G401 (cell line): ENCODE measurements at regions not wholly inside any gene's neighbourhood (a gene's known extent, or its start where the extent isn't known, plus 50 kb on each side); places are given as distances from the start of the nearest gene placed in this dataset.
"Not testable (repeated sequence)": the region's sequence is repeated elsewhere in the genome, so short reads cannot be mapped to it uniquely, and the experiment has no call there.

Experiments used
- DNase-seq: peaks from one replicate; pipeline ENCODE4 v3.0.0-alpha.2; 2015; ENCODE audit warnings: low spot score
- in situ Hi-C: cut with HindIII; loops from 2 replicates; pipeline ENCODE4 v1.10.0; 2016; ENCODE audit warnings: low sequenced_read_pairs, mixed read lengths

- DNase-seq = no peak
- in situ Hi-C loops = no loop called here
Observed at GRCh38 chr7:65317372-65317771, 56.3 kb upstream of the ZNF92 start.

- DNase-seq = no peak
- in situ Hi-C loops = no loop called here
Observed at GRCh38 chr7:65310761-65311160, 62.9 kb upstream of the ZNF92 start.

GRCh38 chr7:65308300-65308678, 65.4 kb upstream of the ZNF92 start:
- DNase-seq = no peak
- in situ Hi-C loops = no loop called here

- in situ Hi-C loops = no loop called here
- peak; percentile 85 for DNase-seq
Observed at GRCh38 chr7:65307651-65308299, 65.9 kb upstream of the ZNF92 start.

GRCh38 chr7:65304175-65304574, 69.5 kb upstream of the ZNF92 start:
- in situ Hi-C loops = no loop called here
- no peak for DNase-seq

GRCh38 chr7:65302883-65303282, 70.8 kb upstream of the ZNF92 start:
- no peak for DNase-seq
- in situ Hi-C loops = no loop called here

- no peak for DNase-seq
- in situ Hi-C loops = no loop called here
Observed at GRCh38 chr7:65301007-65301406, 72.6 kb upstream of the ZNF92 start.

GRCh38 chr7:65295409-65295808, 78.2 kb upstream of the ZNF92 start:
- in situ Hi-C loops = no loop called here
- no peak for DNase-seq

GRCh38 chr7:65290340-65290739, 83.3 kb upstream of the ZNF92 start:
- in situ Hi-C loops, DNase-seq: not testable (repeated sequence)

GRCh38 chr7:65287023-65287422, 86.6 kb upstream of the ZNF92 start:
- in situ Hi-C loops = no loop called here
- no peak for DNase-seq

- in situ Hi-C loops = no loop called here
- DNase-seq = no peak
Observed at GRCh38 chr7:65285906-65286864, 87.5 kb upstream of the ZNF92 start.

- in situ Hi-C loops, DNase-seq: not testable (repeated sequence)
Observed at GRCh38 chr7:65285241-65285640, 88.4 kb upstream of the ZNF92 start.

- no peak for DNase-seq
- in situ Hi-C loops = no loop called here
Observed at GRCh38 chr7:65279795-65280194, 93.9 kb upstream of the ZNF92 start.

GRCh38 chr7:65276822-65277221, 96.8 kb upstream of the ZNF92 start:
- in situ Hi-C loops = no loop called here
- DNase-seq = no peak

- DNase-seq, in situ Hi-C loops: not testable (repeated sequence)
Observed at GRCh38 chr7:65271502-65271901, 102.2 kb upstream of the ZNF92 start.

GRCh38 chr7:65269150-65269856, 104.4 kb upstream of the ZNF92 start:
- peak; percentile 59 for DNase-seq

GRCh38 chr7:65268782-65269149, 104.9 kb upstream of the ZNF92 start:
- DNase-seq = no peak
- in situ Hi-C loops = no loop called here

More at GRCh38 chr7:65269150-65269856, 104.4 kb upstream of the ZNF92 start:
- in situ Hi-C loops = no loop called here

GRCh38 chr7:65265933-65266519, 107.6 kb upstream of the ZNF92 start:
- in situ Hi-C loops = no loop called here
- DNase-seq = no peak

- DNase-seq = no peak
Observed at GRCh38 chr7:65264258-65264657, 109.4 kb upstream of the ZNF92 start.

GRCh38 chr7:65260673-65261072, 113.0 kb upstream of the ZNF92 start:
- in situ Hi-C loops, DNase-seq: not testable (repeated sequence)

More at GRCh38 chr7:65264258-65264657, 109.4 kb upstream of the ZNF92 start:
- in situ Hi-C loops = no loop called here
